HG03025 (cell line): ENCODE measurements at regions not wholly inside any gene's neighbourhood (a gene's known extent, or its start where the extent isn't known, plus 50 kb on each side); places are given as distances from the start of the nearest gene placed in this dataset.
"Not testable (repeated sequence)": the region's sequence is repeated elsewhere in the genome, so short reads cannot be mapped to it uniquely, and the experiment has no call there.

Source experiments
- ATAC-seq: cut with Tn5 transposase; IDR thresholded peaks from one replicate; pipeline ENCODE4 v1.9.1; 2021; ENCODE audit warnings: mild to moderate bottlenecking, moderate library complexity; ENCODE audit not compliant: unreplicated experiment, low FRiP score

DNA sequence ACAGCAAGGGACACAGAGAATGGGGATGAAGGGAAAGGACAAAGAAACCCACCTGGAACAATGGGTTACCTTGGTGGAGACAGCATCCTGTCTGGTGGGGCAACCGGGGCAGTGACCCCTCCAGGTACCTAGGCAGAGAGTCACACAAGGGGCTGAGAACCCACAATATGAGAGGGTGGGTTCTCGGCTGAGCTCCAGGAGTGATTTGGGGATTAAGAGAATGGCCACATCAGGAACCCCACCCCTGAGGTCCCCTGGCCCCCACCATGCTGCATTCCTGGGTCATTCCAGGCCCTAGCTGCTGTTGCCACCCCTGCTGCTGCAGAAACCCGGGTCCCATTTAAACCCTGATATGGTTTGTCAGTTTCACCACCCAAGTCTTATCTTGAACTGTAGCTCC, 172.3 kb downstream of the RTP5 start:
- no peak for ATAC-seq

DNA sequence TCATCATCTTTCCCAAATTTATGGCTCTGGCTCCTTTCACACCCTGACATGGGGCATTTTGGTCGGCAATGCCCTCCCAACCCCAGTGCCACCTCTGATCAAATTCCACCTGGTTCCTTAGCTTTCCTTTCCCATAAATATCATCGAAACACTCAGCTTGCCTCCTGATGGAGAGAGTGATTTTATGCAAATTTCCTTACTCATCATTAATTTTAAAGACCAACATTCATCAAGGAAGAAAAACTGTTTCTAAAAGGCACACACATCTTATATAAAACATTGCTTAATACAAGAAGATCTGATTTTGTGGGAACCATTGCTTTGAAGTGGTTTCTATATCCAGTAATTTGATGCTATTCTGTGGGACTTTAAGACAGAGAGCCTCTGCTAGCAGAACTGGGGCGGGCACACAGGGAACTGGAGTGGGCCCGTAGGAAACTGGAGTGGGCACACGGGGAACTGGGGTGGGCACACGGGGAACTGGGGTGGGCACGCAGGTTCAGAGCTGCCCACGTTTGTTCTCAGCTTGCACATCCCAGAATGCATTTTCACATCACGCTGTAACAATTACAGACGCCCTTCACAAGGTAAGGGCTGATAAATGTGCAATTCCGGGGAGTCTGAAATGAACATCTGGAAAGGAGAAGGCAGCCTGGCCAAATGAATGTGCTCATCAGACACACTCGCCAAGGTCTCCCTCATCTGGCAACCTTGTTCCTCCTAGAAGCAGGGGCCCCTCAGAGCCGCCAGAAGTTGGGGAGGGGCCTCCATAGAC, 174.2 kb downstream of the RTP5 start:
- no peak for ATAC-seq

DNA sequence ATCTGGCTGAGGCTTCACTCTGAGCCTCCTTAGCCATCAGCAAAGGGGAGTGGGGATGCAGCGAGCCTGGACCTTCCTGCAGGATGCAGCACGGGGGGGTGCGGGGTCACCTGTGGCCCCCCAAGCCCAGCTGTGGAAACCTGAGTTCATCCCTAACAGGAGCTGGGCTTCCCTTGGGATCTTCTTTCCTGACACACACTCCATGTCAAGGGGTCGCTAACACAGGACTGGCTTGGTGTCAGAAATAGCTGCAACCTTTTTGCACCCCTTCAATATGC, 174.7 kb downstream of the RTP5 start:
- ATAC-seq: no peak

DNA sequence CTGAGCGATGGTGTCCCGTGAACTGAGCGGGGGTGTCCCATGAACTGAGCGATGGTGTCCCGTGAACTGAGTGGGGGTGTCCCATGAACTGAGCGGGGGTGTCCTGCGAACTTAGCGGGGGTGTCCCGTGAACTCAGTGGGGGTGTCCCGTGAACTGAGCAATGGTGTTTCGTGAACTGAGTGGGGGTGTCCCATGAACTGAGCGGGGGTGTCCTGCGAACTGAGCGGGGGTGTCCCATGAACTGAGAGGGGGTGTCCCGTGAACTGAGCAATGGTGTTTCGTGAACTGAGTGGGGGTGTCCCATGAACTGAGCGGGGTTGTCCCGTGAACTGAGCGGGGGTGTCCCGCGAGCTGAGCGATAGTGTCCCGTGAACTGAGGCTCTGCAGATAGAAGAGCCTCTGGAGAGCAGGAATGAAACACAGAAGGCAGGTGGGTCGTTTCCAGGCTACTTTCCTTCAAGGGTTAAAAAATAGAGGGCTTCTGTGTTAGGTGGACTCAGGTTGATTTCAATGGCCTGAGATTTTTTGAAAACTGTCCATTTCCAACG, 176.1 kb downstream of the RTP5 start:
- ATAC-seq: not testable (repeated sequence)

DNA sequence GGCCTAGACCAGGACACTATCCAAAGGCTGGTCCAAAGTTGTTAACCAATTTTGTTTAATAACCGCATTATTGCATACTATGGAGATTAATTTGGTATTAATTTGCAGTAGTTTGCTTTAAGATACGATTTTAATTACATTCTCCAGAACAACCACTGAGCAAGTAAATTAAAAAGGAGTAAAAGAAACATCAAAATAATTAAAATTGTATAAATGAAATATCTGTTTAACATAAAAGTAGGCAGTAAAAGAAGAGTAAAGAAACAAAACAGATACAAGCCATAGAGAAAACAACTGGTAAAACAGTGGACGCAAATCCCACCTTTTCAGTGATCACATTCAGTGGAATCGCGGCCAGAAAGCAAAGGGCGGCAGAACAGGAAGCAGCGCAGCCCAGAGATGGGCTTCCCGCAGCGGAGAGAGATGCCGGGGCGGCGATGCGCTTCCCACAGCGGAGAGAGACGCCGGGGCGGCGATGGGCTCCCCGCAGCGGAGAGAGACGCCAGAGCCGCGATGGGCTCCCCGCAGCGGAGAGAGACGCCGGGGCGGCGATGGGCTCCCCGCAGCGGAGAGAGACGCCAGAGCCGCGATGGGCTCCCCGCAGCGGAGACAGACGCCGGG, 176.8 kb downstream of the RTP5 start:
- no peak for ATAC-seq

DNA sequence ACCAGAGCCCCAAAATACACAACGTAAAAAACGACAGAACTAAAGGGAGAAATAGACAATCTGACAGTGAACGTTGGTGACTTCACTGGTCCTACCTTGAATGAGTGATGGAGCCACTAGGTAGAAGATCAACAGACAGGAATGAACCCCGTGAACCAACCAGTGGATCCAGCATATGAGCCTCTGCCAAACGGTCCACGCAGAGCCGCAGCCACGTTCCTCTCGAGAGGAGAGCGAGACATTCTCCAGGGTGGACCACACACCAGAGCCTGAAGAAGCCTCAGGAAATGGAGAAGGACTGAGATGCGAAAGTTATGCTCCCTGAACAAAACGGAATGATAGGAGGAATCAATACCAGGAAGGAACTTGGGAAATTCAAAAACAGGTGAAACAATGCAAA, 178.4 kb downstream of the RTP5 start:
- no peak for ATAC-seq

DNA sequence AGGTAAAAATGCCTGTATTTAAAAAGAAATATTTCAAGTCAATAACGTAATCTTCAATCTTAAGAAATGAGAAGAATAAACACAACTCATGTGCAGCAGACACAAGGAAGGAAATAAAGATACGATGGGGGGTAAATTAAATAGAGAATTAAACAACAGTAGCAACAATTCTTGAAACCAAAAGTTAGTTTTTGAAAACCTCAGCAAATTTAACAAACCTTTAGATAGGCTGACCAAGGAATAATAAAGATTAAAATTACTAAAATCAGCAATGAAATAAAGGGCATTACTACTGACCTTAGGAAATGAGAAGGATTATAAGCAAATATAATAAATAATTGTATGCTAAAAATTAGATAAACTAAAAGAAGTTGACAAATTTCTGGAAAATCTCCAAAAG, 178.9 kb downstream of the RTP5 start:
- ATAC-seq: no peak

DNA sequence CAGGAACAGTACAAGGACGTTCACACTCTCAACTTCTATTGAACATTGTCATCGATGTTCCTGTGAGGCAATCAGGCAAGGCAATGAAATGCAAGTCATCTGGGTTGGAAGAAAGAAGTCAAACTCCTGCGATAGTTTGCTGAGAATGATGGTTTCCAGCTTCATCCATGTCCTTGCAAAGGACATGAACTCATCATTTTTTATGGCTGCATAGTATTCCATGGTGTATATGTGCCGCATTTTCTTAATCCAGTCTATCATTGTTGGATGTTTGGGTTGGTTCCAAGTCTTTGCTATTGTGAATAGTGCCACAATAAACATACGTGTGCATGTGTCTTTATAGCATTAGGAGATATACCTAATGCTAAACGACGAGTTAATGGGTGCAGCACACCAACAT, 180.0 kb downstream of the RTP5 start:
- ATAC-seq: not testable (repeated sequence)

DNA sequence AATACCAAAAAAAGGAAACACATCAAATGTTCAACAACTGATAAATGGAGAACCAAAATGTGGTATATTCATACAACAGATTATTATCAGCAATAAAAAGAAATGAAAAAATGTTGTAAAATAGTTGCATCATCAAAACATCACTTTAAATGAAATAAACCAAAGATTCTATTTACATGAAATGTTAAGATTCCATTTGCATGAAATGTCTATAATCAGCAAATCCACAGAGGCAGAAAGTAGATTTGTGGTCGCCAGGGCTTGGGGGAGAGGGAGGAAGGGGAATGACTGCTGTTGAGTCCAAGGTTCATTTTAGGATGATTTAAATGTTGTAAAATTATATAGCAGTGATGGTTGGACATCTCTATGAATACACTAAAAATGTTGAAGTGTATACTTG, 181.9 kb downstream of the RTP5 start:
- no peak for ATAC-seq

DNA sequence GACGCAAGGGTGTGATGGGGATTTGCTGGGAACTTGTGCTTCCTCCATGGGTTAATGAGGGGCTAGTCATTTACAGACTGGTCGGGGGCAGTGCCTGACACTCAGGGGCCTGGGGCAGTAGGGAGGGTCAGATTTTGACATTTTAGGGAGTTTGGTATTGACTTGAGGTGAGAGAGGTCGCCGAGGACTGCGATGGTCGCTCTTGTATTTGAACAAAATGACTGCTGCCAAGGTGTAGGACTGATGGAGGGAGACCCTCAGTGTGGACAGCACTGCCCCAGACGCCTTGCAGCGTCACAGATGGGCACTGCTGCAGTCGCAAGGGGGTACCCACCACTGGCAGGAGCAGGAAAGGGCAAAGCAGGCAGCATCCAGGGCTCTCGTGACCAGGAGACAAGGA, 182.9 kb downstream of the RTP5 start:
- no peak for ATAC-seq

DNA sequence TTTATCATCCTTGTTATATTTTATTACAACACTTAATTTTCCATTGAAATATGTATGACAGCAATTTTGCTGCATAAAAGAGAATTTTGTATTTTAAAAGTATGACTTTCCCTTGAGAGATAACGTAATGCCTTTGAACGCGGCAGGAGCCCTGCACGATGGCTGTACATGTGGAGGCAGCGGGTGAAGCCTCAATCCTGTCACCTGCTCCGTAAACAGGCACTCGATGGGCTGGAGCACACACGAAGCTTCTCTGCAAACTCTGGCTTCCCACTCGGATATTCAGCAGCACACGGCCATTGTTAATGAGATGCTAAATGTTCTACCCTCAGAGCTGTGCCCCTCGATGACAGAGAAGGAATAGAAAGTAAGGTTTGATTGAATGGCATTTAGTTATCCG, 184.4 kb downstream of the RTP5 start:
- ATAC-seq: no peak

DNA sequence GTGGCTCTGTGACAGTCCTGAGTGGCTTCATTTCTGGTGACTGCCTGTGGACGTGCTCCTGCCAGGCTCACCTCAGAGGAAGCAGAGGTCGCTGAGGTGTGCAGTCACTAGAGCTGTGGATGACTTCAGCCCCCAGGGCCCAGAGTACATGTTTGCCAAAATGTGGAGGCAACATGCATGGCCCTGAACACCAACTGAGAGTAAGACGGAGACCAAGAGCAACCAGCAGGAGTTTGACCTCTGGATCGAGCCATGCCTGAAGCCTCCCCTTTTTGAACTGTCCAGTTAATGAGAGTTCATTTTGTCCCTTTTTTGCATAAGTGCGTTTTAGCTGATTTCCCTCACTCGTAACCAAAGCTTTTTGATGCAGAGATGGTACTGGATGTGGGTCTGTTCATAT, 184.9 kb downstream of the RTP5 start:
- no peak for ATAC-seq

DNA sequence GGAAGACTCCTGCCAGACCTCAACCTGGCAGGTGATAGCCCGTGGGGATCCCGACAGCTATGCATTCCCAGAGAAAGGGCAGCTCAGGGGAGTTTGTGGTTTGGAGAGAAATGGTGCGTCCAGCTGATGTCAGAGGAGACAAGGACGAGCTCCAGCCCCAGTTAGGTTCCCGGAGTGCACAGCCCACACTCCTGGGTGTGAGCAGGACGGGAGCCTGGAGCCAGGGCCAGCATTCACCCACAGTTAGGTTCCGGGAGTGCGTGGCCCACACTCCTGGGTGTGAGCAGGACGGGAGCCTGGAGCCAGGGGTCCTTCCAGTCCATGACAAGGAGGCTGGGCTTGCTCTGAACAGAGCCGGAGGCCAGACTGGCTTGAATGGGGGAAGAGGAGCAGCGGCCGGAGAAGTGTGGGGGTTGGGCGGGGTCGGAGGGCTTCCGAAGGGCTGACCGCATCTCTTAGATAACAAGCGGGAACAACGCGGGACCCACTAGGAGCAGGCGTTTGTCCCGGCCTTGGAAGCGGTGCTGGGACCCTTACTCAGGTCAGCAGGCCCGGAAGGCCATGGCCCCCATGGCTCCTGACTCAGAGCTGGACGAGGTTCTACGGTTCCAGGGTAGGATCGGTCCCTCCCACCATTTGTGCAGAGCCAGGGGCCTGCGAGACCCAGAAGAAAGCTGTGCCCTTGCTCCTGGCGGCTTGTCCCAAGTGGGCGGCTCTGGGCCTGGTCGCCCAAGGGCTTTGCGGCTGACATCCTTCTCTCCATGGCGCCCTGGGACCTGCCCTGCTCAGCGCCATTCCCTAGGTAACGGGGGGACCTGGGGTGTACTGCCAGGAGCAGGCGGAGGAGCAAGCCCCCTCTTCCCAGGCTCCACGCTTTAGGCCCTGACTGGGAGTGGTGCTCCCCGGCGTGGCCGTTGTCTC, 185.6 kb downstream of the RTP5 start:
- ATAC-seq: no peak

DNA sequence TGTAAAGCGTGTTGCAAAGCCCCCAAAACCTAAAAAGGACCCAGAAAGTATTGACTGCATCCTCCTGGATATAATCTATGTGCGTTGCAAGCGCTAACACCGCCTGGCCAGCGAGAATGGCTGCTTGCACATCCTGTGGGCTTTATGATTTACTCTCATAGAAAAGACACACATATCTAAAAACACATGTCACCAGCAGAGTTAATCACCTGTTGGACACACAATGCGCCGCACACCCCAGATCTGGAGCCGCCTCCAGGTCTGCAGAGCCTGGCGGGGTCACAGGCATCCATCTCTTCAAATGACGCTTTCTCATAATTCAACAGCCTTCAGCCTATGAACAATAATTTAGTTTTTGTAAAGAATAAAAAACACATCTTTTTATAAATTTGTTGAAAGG, 186.5 kb downstream of the RTP5 start:
- ATAC-seq: no peak

DNA sequence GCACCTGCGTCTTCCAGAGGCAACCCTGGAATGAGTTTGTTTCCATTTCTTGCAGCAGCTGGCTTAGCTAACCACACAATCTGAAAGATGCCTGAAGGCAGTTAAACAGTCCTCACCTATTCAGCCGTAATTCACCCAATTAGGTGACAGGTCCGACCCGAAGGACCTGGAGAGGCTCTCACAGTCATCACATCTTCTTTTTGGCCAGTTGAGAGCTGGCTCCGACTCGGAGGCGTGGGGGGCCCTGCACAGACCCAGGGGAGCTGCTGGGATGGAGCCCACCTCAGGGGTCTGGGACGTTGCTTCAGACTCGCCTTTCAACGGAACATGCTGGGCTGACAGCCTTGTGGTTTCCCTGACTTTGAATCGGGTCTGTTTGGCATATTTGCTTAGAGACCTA, 187.3 kb downstream of the RTP5 start:
- ATAC-seq: no peak

DNA sequence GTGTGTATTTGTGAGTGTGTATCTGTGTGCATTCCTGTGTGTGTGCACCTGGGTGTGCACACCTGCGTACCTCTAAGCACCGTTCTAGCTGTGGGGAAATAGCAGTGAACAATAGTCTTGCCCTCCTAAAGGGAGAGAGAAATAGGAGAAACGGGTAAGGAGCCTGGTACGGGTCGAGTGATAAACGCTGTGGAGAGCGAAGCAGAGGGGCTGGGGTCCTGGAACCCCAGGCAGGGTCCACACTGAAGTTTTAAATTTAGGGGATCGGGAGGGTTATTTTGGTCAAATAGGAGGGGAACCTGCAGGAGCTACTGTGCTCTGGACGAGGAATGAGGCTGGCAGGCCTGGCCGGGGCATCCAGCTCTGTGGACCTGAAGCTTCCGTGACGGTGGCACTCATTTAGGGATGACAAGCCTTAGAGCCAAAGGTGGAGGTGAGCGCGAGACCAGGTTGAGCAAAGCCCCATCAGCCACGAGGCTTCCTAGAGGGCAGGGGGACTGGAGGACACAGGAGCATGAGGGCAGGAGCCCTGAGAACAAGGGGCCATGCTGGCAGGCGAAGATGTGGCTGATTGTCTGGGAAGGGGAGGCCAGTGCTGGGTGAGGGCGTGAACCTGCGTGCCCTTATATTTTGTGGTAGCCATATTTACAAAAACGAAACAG, 188.0 kb downstream of the RTP5 start:
- no peak for ATAC-seq

DNA sequence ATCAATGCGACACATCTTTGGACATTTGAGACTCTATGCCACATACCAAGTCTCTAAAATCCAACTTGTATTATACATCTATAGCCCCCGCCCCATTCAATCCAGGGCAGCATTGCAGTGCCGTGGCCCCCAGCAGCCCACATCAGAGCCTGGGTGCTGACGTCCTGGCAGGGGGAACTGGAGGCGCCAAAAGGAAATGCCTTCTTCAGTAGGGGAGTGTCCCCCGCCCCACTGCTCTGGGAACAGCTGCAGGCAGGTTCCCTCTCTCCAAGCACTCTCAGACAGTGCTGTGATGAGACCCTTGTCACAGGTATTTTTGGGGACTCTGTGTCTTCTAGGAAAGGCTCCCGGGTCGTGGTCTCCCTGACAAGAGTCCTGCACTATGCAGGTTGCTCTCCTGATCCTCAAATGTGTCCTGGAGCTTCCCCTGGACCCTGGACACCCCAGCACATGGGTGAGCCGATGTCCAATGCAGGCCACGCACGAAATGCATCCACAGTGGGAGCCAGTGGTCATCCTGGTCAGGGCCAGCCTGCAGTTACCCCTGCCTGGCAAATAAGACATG, 188.7 kb downstream of the RTP5 start:
- ATAC-seq: no peak

DNA sequence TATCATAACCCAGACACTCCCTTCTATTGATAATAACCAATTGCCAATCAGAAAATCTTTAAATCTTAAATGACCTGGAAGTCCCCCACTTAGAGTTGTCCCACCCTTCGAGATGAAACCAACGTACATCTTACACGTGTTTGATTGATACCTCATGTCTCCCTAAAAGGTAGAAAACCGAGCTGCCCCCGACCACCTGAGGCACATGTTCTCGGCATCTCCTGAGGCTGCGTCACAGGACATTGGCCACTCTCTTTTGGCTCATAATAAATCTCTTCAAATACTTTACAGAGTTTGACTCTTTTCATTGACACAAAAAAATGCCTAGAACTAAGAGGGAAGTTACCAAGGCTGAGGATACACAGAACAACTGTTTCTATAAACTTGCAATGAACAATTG, 190.0 kb downstream of the RTP5 start:
- no peak for ATAC-seq

DNA sequence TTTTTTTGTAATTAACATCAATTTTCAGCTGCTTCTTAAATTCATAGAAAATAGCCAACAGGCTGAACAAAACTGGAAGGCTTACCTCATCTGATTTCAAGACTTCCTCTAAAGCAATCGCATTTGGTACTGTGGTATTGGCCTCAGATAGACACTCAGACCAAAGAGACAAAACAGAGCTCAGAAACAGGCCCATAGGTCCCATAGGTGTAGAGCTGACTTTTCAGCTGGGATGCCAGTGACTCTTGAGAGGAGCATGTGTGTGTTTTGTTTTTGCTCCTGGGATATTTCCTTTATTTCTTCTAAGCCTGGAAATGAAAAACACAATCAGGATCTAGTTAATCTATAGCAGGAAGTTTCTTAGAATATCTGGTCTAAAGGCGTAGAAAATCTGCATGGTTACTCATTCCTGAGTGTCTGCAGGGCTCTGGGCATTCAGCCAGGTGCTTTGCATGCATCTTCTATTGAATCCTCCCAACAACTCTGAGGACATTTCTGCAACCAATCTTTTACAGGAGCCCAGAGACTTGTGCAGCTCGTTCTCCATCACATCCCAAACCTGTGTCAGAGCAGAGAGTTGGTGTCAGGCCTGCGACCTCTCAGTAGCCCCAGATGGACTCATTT, 190.8 kb downstream of the RTP5 start:
- ATAC-seq: no peak

DNA sequence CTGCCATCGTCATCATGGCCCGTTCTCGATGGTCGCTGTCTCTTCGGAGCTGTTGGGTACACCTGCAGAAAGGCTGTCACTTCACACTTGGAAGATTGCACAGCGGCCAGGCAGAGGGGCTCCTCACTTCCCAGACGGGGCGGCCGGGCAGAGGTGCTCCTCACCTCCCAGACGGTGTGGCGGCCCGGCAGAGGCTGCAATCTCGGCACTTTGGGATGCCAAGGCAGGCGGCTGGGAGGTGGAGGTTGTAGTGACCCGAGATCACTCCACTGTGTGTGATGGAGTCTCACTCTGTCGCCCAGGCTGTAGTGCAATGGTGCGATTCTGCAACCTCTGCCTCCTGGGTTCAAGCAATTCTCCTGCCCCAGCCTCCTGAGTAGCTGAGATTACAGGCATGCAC, 192.4 kb downstream of the RTP5 start:
- ATAC-seq: not testable (repeated sequence)
